GM12892 (cell line): ENCODE measurements at regions not wholly inside any gene's neighbourhood (a gene's known extent, or its start where the extent isn't known, plus 50 kb on each side); places are given as distances from the start of the nearest gene placed in this dataset.

Experiments
- POLR2A ChIP-seq: IDR thresholded peaks from 2 replicates; pipeline ENCODE4 v1.6.1; 2011; ENCODE audit warnings: low read depth, low read length, control low read depth
- TAF1 ChIP-seq: IDR thresholded peaks from 2 replicates; pipeline ENCODE4 v1.6.1; 2011; ENCODE audit warnings: low read depth, mild to moderate bottlenecking, control low read depth, low read length, borderline replicate concordance

- TF ChIP-seq POLR2A (no peak), TAF1 (no peak)
Observed at GRCh38 chr10:90051474-90051873, 350.1 kb downstream of the KIF20B start.
